Activated CD4-positive, alpha-beta T cell treated with anti-CD3 and anti-CD28 coated beads, Interleukin-2, amount 10 ng/mL, durations not matched to agents 24 days and 14 days (primary cell): ENCODE measurements at regions not wholly inside any gene's neighbourhood (a gene's known extent, or its start where the extent isn't known, plus 50 kb on each side); places are given as distances from the start of the nearest gene placed in this dataset.

ENCODE experiments used
- DNase-seq: peaks from one replicate; pipeline ENCODE4 v3.0.0; 2022
- H3K27ac Mint-ChIP-seq: one replicate; pipeline ENCODE4 v1.8.0; 2022; ENCODE audit warnings: mild to moderate bottlenecking, mixed read lengths
- H3K27me3 Mint-ChIP-seq: one replicate; pipeline ENCODE4 v1.8.0; 2022; ENCODE audit warnings: mixed read lengths
- H3K36me3 Mint-ChIP-seq: one replicate; pipeline ENCODE4 v1.8.0; 2022; ENCODE audit warnings: low read depth, mild to moderate bottlenecking, mixed read lengths
- H3K4me1 Mint-ChIP-seq: one replicate; pipeline ENCODE4 v1.8.0; 2021; ENCODE audit warnings: mixed read lengths
- H3K4me3 Mint-ChIP-seq: one replicate; pipeline ENCODE4 v1.8.0; 2022; ENCODE audit warnings: mild to moderate bottlenecking, moderate library complexity, mixed read lengths
- H3K9me3 Mint-ChIP-seq: one replicate; pipeline ENCODE4 v1.8.0; 2021; ENCODE audit warnings: mixed read lengths
- intact Hi-C: fragments of 100-400 bp; cut with micrococcal nuclease; formaldehyde crosslinking; loops from one replicate; pipeline ENCODE4 v1.15.1; 2023

DNA sequence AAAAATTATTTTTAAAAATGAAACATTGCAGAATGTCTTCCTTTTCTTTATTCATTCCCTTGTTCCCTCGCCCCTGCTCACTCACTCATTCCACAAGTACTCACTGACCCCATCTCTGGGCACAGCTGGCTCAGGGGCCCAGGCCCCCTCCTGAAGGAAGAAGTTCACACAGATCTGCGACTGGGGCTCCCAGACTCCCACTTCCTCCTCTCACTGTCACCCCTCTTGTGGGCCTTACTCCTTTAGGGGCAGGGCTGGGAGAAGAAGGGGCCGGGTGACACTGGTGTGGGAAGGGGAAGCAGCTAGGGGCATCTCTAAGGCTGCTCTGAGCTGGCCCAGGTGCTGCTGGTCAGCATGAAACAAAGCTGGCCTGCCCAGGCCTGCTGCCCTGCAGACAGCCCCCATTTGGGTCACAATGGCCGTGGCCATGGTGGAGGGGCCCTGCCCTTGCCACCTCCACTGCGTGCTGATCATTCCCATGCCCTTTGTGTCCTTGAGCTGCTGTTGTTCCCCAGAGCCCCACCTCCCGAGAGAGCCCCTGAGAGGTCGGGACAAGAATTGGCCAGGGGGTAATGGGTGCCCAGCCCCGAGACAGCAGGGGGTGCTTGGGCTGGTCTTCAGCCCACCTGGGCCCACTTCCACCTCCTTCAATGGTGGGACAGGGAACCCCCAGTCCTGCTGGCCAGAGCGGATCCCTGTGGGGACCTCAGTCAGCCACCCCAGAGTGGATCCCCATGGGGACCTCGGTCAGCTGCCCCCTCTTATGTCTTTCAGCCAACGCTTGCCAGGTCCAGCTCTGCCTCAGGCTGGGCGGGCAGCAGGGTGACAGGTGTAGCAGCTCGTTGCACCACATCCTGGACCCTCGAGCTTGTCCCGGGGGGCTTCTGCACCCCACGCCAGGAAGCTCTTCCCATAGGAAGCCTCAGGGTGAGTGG, 212.4 kb upstream of the C14orf180 start:
- intact Hi-C loops, result no loop called here
- Mint-ChIP-seq H3K27me3 (no peaks in the 10 kb centered on the region), H3K36me3 (no peaks in the 10 kb centered on the region), H3K9me3 (no peaks in the 10 kb centered on the region), H3K27ac (no peak overlapping the region), H3K4me1 (no peaks in the 10 kb centered on the region), H3K4me3 (no peak overlapping the region)
- no peak for DNase-seq

DNA sequence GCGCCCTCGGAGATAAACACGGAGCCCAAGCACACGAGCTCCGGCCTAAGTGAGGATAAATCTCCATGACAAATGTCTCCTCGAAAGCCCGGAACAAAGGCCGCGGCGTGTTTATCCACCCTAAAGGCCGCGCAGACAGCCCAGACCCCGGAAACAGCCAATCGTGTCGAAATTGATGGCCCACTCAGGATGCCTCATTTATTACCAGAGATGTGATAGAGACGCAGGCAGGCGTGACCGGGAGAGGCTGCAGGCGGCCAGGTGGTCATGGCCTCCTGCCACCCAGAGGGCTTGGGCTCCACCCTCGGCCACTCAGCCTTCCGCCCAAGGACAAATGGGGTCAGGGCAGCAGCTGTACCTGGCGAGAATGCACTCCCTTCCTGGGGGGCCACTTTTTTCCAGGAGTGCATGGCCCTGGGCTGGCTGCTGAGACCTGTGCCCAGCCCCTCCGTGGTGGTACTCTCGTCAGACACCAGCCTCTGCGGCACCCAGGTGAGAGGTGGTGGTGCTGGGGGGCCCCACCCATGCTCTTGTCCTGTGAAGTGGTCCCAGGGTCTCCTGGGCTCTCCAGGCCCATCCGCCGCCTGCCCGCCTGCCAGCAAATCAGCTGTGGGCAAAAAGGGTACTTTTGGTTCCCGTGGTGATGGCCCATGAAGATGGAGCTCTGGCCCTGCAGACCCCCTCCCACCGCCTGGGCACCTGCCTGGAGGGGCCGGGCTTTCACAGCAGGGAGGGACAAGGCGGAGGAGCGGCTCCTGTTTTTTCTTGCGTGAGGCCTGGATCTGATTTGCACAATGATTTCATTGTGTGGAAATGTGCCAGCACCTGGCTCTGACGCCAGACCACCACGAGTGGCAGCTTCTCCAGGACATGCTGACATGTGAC, 211.5 kb upstream of the C14orf180 start:
- DNase-seq, result no peak
- H3K27ac Mint-ChIP-seq, result no peak overlapping the region
- no peaks in the 10 kb centered on the region for H3K36me3 Mint-ChIP-seq
- H3K4me1 Mint-ChIP-seq, result no peaks in the 10 kb centered on the region
- no peaks in the 10 kb centered on the region for H3K9me3 Mint-ChIP-seq
- H3K27me3 Mint-ChIP-seq, result no peaks in the 10 kb centered on the region
- H3K4me3 Mint-ChIP-seq, result no peak overlapping the region
- intact Hi-C loops, result no loop called here

DNA sequence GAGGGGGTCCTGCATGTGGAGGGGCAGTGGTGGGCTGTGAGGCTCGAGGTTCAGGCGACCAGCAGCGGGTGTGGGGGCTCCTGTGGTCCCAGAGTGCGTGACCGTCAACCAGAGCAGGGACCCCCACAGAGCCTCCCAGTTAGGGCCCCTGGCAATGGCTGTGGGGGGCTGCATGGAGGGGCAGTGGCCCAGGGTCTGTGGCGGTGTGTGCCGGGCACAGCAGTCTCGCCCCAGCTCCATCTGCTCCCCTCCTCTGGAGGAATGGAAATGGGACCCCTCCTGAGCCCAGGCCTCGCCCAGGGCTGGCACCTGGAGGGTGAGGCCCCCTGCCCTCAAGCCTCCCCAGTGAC, 210.8 kb upstream of the C14orf180 start:
- no peaks in the 10 kb centered on the region for H3K4me1 Mint-ChIP-seq

DNA sequence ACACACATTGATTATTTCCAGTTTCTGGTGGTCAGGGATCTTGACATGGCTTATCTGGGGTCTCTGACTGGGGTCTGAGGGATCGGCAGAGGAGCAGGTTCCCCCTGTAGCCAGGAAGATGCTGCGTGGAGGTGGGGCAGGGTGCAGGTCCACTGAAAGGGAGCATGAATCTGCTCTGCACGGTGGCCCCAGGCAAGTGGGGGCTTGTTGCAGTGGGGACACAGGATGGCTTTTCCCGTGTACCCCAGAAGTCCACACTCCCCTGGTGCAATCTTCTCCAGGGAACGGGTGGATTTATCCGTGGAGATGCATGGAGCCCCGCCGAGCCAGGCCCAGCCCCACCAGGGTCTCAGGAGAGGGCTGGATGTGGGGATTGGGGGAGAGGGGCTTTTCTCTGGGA, 210.4 kb upstream of the C14orf180 start:
- Mint-ChIP-seq H3K27ac (no peak overlapping the region), H3K27me3 (no peaks in the 10 kb centered on the region), H3K9me3 (no peaks in the 10 kb centered on the region), H3K4me1 (no peaks in the 10 kb centered on the region), H3K36me3 (no peaks in the 10 kb centered on the region), H3K4me3 (no peak overlapping the region)
- intact Hi-C loops, result no loop called here
- no peak for DNase-seq

More for the DNA sequence above, 210.8 kb upstream of the C14orf180 start:
- H3K9me3 Mint-ChIP-seq, result no peaks in the 10 kb centered on the region
- no peaks in the 10 kb centered on the region for H3K36me3 Mint-ChIP-seq
- no peak overlapping the region for H3K27ac Mint-ChIP-seq
- intact Hi-C loops, result no loop called here
- no peaks in the 10 kb centered on the region for H3K27me3 Mint-ChIP-seq
- no peak for DNase-seq
- H3K4me3 Mint-ChIP-seq, result no peak overlapping the region

DNA sequence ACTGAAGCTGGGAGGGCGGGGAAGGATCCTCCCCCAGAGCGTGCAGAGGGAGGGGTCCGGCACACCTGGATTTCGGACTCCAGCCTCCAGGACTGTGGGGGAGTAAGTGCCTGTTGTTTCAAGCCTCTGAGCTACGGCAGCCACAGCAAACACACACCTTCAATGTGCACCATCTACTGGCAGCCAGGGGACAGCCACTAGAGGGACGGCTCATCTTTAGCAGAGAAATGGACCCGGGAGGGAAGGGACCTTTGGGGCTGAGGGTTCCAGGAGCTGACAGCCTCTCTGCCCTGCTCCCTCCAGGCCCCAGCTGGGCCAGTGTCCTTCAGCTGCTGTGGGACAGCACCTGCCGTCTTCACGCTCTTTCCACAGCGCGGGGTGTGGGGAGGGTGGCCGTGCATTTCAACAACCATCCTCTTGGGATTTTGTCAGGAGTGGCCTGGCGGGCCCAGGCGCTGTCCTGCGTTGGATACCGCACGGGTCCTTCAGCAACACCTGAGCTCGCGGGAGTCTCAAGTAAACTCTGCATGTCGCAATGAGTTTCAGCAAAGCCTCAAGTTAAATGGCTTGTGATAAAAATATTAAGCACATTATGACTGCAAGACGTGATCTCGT, 209.2 kb upstream of the C14orf180 start:
- intact Hi-C loops, result no loop called here
- Mint-ChIP-seq H3K27me3 (no peaks in the 10 kb centered on the region), H3K4me1 (no peaks in the 10 kb centered on the region), H3K9me3 (no peaks in the 10 kb centered on the region), H3K27ac (no peak overlapping the region), H3K4me3 (no peak overlapping the region), H3K36me3 (no peaks in the 10 kb centered on the region)
- DNase-seq, result no peak

DNA sequence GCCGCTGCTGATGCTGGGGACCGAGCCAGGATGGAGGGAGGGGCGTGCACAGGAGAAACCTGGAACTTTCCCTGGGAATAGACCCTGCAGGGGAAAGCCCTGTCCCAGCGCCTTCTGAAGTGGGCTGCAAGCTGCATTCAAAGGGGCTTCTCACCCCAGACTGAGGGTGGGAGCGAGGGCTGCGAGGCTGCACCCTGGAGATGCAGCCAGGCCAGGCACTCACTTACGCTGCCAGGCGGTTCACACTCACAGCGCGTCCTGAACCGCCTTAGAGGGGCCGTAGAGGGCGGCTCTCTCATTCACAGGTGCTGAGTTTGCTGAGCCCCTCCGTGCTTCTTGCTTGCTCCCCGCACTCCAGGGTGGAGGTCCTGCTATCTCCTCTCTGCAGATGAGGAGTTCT, 208.5 kb upstream of the C14orf180 start:
- Mint-ChIP-seq H3K9me3 (no peaks in the 10 kb centered on the region), H3K27ac (no peak overlapping the region), H3K4me3 (no peak overlapping the region), H3K36me3 (no peaks in the 10 kb centered on the region), H3K4me1 (no peaks in the 10 kb centered on the region), H3K27me3 (no peaks in the 10 kb centered on the region)
- intact Hi-C loops, result no loop called here
- no peak for DNase-seq

DNA sequence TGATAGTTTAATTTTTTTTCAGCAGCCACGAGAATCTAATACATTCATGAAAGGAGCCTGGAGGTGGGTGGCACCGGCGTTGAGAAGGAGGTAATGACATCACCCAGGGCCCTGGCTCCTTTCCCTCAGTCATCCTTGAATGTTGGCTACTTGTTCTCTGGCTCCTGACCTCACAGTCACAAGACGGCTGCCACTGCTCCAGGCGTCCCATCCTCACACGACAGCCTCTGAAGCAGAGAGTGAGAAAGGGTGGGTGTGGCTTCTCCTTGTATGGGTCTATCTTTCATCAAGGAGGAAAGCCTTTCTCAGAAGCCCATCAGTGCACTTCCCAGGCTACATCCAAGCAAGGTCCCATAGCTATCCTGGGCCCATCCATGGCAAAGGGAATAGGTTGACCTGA, 207.6 kb upstream of the C14orf180 start:
- H3K9me3 Mint-ChIP-seq, result no peaks in the 10 kb centered on the region
- H3K36me3 Mint-ChIP-seq, result no peaks in the 10 kb centered on the region
- no peak for DNase-seq
- intact Hi-C loops, result no loop called here
- no peak overlapping the region for H3K4me3 Mint-ChIP-seq
- H3K27me3 Mint-ChIP-seq, result no peaks in the 10 kb centered on the region
- no peak overlapping the region for H3K27ac Mint-ChIP-seq
- no peaks in the 10 kb centered on the region for H3K4me1 Mint-ChIP-seq

DNA sequence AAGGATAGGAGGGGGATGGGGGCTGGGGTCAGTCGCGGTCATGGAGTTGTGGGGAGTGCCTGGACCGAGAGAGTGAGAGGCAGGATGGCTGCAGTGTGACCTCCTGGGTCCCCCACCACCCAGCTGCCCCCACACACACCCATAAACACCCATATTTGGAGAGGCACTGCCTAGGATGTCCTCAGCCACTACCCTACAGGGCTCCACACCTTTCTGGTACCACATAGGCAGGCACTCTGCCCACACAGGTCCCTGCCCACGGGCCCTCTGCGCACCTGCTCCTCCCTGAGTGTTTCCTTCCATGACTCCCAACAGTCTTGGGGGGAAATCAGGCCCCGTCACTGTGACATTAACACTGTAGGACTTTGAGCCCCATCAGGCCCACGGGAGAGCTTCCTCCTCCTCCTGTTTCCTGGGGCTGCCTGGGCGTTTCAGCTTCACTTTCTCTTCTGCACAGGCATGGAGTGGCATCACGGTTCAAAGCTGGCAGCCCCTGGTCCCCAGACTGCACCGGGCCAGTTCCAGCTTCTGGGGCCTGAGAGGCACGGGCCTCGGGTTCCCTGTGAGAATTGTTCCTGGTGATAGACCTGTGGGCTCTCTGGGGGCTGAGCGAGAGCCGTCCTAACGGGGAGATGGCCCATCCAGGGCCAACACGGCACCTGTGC, 207.0 kb upstream of the C14orf180 start:
- Mint-ChIP-seq H3K27ac (no peak overlapping the region), H3K36me3 (no peaks in the 10 kb centered on the region), H3K27me3 (no peaks in the 10 kb centered on the region)

DNA sequence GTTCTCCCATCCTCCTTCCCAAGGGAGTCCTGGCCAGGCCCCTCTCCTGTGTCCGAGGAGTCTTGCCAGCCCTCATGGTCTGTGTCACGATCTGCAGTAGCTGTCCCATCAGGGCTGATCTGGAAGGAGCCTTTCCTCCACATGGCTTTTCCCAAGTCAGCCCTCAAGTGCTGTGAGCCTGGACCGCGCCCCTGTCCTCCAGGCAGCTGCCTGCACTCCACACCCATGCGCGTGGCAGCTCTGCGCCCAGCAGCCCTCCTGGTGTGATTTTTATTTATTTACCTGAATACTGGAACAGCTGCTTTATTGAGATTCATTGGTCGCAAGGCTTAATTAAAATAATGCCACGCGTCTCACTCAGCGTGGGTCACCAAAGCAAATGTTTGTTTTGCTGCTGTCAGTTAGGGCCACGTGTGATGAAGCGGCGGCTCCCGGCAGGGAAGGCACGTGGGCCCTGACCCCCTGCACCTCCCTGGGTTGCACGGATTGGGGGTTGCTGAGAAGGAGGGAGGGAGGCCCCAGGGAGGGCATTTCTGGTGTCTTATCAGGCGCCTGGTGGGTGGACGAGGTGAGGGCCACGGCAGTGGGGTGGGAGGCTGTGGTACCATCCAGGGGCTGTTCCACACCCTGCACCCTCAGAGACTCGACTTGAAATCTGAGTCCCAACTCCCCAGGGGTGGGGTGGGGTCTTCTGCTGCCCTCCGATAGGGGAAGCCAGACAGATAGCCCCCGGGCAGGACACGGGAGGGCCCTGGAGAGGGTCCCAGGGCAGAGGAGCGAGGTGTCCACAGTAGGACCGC, 206.3 kb upstream of the C14orf180 start:
- intact Hi-C loops, result no loop called here
- Mint-ChIP-seq H3K9me3 (no peaks in the 10 kb centered on the region), H3K27ac (no peak overlapping the region), H3K36me3 (no peaks in the 10 kb centered on the region), H3K27me3 (no peaks in the 10 kb centered on the region), H3K4me3 (no peak overlapping the region), H3K4me1 (no peaks in the 10 kb centered on the region)
- no peak for DNase-seq

More for the DNA sequence above, 207.0 kb upstream of the C14orf180 start:
- no peak for DNase-seq
- Mint-ChIP-seq H3K4me1 (no peaks in the 10 kb centered on the region), H3K4me3 (no peak overlapping the region), H3K9me3 (no peaks in the 10 kb centered on the region)
- intact Hi-C loops, result no loop called here

DNA sequence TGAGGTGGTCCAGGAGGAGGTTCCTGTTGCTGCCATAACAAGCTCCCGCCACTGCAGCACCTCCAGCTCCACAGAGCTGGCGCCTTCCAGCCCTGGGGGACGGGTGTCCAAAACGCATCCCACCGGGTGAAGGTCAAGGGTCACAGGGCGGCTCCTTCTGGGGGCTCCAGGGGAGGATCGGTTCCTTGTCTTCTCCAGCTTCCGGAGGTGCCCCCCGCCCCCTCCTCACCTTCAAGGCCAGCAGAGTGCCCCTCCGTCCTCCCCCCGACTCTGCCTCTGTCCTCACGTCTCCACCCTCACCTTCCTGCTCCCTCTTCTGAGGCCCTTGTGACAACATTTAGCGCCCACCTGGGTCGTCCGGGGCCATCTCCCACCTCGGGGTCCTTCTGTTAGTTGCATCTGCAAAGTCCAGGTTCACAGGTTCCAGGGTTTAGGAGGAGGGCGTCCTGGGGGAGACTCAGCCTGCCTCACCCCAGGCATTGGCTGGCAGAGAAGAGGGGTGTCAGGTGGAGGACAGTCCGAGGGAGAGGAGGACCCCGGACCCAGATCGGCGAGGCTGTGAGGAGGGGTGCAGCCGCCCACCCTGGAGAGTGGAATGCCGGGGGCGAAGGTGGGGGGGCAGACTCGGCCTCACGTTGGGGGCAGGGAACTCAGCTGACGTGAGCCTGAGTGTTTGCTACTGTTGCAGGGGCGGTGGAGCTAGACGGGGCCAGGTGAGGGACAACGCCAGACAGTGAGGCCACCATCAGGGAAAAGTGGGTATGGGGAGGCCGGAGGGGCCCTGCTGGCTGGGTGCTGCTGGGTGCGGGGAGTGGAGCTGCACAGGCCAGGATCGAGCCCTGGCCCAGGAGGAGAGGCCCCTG, 205.5 kb upstream of the C14orf180 start:
- DNase-seq, result no peak
- H3K36me3 Mint-ChIP-seq, result no peaks in the 10 kb centered on the region
- H3K27me3 Mint-ChIP-seq, result no peaks in the 10 kb centered on the region
- H3K27ac Mint-ChIP-seq, result no peak overlapping the region
- no peak overlapping the region for H3K4me3 Mint-ChIP-seq
- H3K4me1 Mint-ChIP-seq, result no peaks in the 10 kb centered on the region
- intact Hi-C loops, result no loop called here
- no peaks in the 10 kb centered on the region for H3K9me3 Mint-ChIP-seq

DNA sequence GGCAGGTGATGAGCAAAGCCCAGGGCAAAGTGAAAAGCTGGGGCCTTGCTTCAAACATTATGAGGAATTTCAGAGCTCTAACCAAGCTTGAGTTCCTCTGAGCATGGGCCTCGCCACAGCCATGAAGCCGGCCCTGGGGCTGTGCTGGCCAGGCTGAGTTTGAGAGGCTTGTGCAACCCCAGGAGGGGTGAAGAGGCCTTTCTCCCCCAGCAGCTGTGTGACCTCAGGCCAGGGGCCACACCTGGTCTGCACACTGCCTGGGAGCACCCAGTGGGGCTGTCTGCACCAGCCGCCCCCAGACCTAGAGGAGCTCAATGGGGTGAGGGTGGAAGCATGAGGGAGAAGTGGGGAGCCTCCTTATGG, 204.9 kb upstream of the C14orf180 start:
- peaks cover under 1% of the 10 kb centered on the region for H3K27me3 Mint-ChIP-seq
- H3K4me3 Mint-ChIP-seq, result no peak overlapping the region
- no peaks in the 10 kb centered on the region for H3K4me1 Mint-ChIP-seq
- H3K36me3 Mint-ChIP-seq, result no peaks in the 10 kb centered on the region
- no peak overlapping the region for H3K27ac Mint-ChIP-seq
- H3K9me3 Mint-ChIP-seq, result peaks cover 3% of the 10 kb centered on the region
- intact Hi-C loops, result no loop called here
- no peak for DNase-seq

DNA sequence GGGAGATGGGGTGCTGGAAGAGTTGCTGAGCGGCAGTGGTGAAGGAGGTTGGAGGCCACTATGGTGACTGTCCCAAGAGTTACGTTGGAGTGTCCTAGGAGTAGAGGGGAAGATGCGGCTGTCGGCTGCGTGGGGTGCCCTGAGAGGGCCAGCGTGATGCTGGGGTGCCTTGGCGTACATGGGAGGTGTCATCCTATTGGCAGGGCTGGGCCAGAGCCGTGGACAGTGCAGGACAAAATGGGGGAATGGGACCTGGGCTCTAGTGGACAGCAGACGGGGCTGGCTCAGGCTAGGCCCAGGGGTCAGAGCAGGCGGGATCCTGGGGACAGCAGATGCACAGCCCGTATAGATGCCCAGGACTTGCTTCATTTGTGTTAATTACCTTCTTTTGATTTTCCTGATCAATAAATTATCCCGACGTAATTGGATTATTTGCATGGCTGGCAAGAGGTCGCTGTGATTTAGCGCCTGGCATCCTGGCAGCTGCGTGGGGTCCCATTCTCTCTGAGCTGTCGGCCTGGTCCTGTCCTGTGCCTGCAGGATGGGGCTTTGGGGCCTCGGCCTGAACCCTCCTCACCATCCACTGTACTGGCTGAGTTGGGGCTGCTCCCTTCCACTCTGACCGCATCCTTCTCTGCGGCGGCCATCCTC, 203.9 kb upstream of the C14orf180 start:
- DNase-seq, result no peak
- no peak overlapping the region for H3K4me3 Mint-ChIP-seq
- H3K27me3 Mint-ChIP-seq, result peaks cover 2% of the 10 kb centered on the region
- H3K27ac Mint-ChIP-seq, result no peak overlapping the region
- H3K4me1 Mint-ChIP-seq, result no peaks in the 10 kb centered on the region
- peaks cover 8% of the 10 kb centered on the region for H3K9me3 Mint-ChIP-seq
- H3K36me3 Mint-ChIP-seq, result no peaks in the 10 kb centered on the region
- intact Hi-C loops, result no loop called here
